BLaER1 treated with 17β-estradiol and CSF1 and Interleukin-3, amounts not matched to agents 10 nM and 100 nM (cell line): ENCODE measurements at regions not wholly inside any gene's neighbourhood (a gene's known extent, or its start where the extent isn't known, plus 50 kb on each side); places are given as distances from the start of the nearest gene placed in this dataset.
A peak's percentile ranks its signal among the peaks of the same experiment; 100 is the strongest.

Experiments used
- H3K27ac ChIP-seq, 11 experiments: shearing (Covaris generic); formaldehyde crosslinking; 2 replicates each; pipeline ENCODE4 v1.8.1; 2022
- H3K27me3 ChIP-seq, 11 experiments: shearing (Covaris generic); formaldehyde crosslinking; 2 replicates each; pipeline ENCODE4 v1.8.1; 2022
- H3K36me3 ChIP-seq, 11 experiments: shearing (Covaris generic); formaldehyde crosslinking; 2 replicates each; pipeline ENCODE4 v1.8.1; 2022
- H3K4me1 ChIP-seq, 10 experiments: shearing (Covaris generic); formaldehyde crosslinking; 2 replicates each; pipeline ENCODE4 v1.8.1; 2022
- H3K4me2 ChIP-seq, 11 experiments: shearing (Covaris generic); formaldehyde crosslinking; 2 replicates each; pipeline ENCODE4 v1.8.1; 2022
- H3K4me3 ChIP-seq, 10 experiments: shearing (Covaris generic); formaldehyde crosslinking; 2 replicates each; pipeline ENCODE4 v1.8.1; 2022
- H3K9ac ChIP-seq, 11 experiments: shearing (Covaris generic); formaldehyde crosslinking; 2 replicates each; pipeline ENCODE4 v1.8.1; 2022
- H3K9me3 ChIP-seq, 11 experiments: shearing (Covaris generic); formaldehyde crosslinking; replicated peaks in 1 of 11; 2 replicates each; pipeline ENCODE4 v1.8.1; 2022
- H4K20me1 ChIP-seq, 11 experiments: shearing (Covaris generic); formaldehyde crosslinking; 2 replicates each; pipeline ENCODE4 v1.8.1; 2022
- Cebpa-rat ChIP-seq, 11 experiments: shearing (Covaris generic); IDR thresholded peaks; 2 replicates each; pipeline ENCODE4 v1.8.1; 2022

DNA sequence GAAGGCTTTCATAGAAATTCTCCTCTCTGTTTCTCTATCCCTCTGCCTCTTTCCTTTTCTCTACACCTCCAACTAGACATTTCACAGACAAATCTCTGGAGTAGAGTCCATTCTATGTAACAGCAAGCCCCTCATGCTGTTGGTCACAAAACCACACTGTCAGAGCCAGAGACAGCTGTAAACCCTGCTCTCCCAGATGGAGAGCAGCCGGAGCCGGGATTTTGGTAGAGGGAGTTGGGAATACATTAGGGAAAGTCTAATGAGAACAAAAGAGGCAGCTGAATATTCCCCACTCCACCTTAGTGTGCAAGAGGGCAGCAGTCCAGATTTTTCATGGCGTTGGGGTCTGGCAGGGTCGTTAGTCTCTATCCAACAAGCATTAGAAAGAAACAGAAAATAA is 68.3 kb upstream of the EDN1 start:
- H3K4me1 ChIP-seq, result no peaks in the 10 kb centered on the region
- no peak overlapping the region for H3K4me3 ChIP-seq
- H3K27me3 ChIP-seq, result no peaks in the 10 kb centered on the region
- H3K9me3 ChIP-seq, result no peaks in the 10 kb centered on the region
- H3K4me2 ChIP-seq, result no peak overlapping the region
- H4K20me1 ChIP-seq, result no peaks in the 10 kb centered on the region
- no peak for TF ChIP-seq Cebpa-rat (IDR thresholded peaks at IDR 0.05)
- H3K9ac ChIP-seq, result no peak overlapping the region
- no peaks in the 10 kb centered on the region for H3K36me3 ChIP-seq
- no peak overlapping the region for H3K27ac ChIP-seq

DNA sequence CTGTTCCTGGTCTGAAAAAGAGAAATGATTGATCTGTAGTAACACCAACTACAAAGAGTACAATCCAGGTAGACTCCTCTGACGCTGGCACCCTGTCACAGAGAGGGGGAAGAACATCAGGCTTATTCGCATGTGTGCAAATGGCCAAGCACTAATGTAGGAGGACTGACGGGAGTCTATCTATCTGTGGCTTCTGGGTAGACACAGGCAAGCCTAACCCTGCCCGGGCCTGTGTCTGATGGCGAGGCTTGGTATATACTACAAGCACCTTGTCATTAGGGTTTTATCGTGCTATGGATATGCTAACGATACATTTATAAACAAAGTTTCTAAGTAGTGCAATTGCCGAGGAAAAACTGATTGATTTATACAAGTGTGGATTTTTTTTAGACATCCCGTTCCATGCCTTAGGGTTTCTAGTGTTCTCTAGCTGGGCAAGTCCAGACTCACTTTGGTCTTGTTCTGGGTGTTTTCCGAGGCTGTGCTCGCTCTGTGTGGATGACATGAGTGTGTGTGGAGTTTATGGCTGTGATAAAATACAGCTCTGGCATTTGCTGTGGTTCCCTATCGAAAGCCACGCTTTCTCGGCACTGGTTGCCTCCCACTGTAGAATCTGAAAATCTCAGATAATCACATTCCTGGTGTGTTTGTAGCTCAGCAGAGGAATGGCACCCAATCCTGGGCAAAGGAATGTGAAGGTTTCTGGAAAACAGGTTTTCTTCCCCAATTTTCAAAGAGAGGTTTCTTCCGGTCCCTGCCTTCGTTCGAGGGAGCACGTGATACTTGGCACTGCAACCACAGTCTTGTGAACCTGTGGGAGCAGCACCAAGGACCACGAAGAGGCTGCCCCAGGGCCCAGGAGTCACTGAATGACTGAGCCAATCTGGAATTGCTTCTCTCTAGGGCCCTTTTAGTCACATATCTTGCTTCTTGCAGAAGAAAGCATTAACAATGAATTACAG is 67.5 kb upstream of the EDN1 start:
- H4K20me1 ChIP-seq, result no peaks in the 10 kb centered on the region
- no peaks in the 10 kb centered on the region for H3K4me1 ChIP-seq
- H3K4me3 ChIP-seq, result no peak overlapping the region
- no peak for TF ChIP-seq Cebpa-rat (IDR thresholded peaks at IDR 0.05)
- no peaks in the 10 kb centered on the region for H3K27me3 ChIP-seq
- no peak overlapping the region for H3K9ac ChIP-seq
- no peaks in the 10 kb centered on the region for H3K36me3 ChIP-seq
- H3K9me3 ChIP-seq, result no peaks in the 10 kb centered on the region
- H3K27ac ChIP-seq, result no peak overlapping the region
- H3K4me2 ChIP-seq, result no peak overlapping the region

DNA sequence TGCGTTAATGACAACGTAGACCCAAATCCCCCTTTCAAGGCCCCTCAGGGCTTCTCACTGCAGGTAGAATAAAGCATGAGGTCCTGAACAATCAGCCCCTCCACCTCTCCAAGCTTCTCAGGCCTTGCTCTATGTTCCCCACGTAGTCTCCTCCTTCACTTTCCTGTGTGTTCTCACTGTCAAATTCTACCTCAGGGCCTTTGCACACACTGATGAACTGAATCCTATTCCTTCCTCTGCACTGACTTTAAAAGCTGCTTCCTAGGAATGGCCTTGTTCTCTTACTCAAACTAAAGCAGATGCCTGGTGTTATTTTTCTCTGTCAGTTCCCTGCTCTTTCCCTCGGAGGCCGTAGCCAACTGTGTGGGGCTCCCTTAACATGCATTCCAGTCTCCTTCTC is 66.8 kb upstream of the EDN1 start:
- no peak overlapping the region for H3K27ac ChIP-seq
- no peaks in the 10 kb centered on the region for H3K36me3 ChIP-seq
- no peak for TF ChIP-seq Cebpa-rat (IDR thresholded peaks at IDR 0.05)
- H3K4me2 ChIP-seq, result no peak overlapping the region
- H3K9me3 ChIP-seq, result no peaks in the 10 kb centered on the region
- H3K4me3 ChIP-seq, result no peak overlapping the region
- H4K20me1 ChIP-seq, result no peaks in the 10 kb centered on the region
- H3K27me3 ChIP-seq, result no peaks in the 10 kb centered on the region
- H3K4me1 ChIP-seq, result no peaks in the 10 kb centered on the region
- H3K9ac ChIP-seq, result no peak overlapping the region

DNA sequence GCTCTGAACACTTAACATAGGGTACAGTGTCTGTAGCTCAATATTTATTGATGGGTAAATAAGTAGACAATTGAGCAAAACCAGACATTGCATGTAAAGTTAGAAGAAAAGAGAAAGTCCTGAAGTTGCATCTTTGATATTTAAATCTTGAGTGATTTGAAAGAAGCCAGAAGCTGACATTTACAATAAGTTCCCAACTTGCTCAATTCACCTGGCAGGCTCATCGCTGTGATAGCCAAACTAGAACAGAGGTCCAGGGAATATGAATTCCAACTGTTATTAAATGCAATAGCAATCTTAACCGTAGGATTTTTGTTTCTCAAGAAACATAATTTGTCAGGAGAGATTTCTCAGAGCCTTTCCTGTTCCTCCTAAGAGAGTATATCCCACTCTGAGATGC is 65.9 kb upstream of the EDN1 start:
- H3K9me3 ChIP-seq, result no peaks in the 10 kb centered on the region
- no peak overlapping the region for H3K4me2 ChIP-seq
- no peaks in the 10 kb centered on the region for H4K20me1 ChIP-seq
- H3K4me1 ChIP-seq, result no peaks in the 10 kb centered on the region
- no peak overlapping the region for H3K4me3 ChIP-seq
- H3K27ac ChIP-seq, result no peak overlapping the region
- no peak overlapping the region for H3K9ac ChIP-seq
- H3K27me3 ChIP-seq, result no peaks in the 10 kb centered on the region
- no peaks in the 10 kb centered on the region for H3K36me3 ChIP-seq
- no peak for TF ChIP-seq Cebpa-rat (IDR thresholded peaks at IDR 0.05)

DNA sequence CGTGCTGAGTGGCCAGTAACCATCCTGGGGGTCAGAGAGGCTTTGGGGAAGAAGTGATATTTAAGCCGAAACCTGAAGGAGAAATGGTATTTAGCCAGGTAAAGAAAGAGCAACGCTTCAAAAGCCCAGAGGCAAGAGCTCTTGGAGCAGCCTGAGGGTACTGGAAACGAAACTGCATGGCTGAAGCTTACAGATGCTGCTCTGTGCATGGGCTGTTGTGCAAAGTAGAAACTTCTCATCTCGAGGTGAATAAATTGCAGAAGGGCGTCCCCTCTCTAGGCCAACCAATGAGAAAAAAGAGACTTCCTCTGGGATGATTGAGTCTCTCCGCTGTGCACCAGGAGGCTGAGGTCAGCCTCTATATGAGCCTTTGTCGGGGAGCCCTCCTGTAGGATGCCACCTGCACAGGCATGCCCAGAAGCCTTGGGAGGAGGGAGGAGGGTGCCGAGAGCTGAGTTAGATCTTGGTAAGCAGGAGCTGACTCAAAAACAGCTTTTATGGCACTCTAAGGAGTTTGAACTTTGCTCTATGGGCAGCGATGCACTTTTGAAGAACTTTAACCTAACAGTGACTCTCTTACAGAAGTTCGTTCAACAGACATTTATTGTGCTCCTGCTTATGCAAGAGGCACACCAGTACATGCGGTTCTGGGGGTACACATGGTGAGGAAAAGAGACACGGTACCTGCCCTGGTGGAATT is 61.6 kb upstream of the EDN1 start:
- Histone ChIP-seq H3K4me2 (no peak overlapping the region), H4K20me1 (no peaks in the 10 kb centered on the region), H3K27ac (no peak overlapping the region), H3K36me3 (no peaks in the 10 kb centered on the region), H3K9me3 (no peaks in the 10 kb centered on the region), H3K4me1 (peaks cover 0 to 9% (median 2%) of the 10 kb centered on the region in 10 experiments; a peak in 10 of 20 replicates), H3K4me3 (no peak overlapping the region), H3K9ac (no peak overlapping the region), H3K27me3 (no peaks in the 10 kb centered on the region)
- no peak for TF ChIP-seq Cebpa-rat (IDR thresholded peaks at IDR 0.05)

DNA sequence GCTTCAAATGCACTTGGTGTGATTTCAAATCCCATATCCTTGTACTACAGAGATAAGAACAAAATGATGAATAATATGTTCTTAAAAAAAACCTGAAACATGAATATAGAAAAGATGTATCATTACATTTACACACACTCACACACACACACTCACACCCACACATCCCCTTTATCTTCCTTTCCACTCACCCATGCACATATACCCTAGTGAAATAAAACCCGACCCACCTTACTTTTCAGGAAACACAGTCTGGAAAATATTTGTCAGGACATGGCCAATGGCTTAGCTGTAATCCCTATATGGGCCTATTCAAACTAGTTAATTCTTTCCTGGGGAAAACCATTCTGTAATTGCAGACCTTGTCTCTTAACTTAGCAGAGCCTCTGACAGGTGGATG is 60.8 kb upstream of the EDN1 start:
- Histone ChIP-seq H4K20me1 (no peaks in the 10 kb centered on the region), H3K36me3 (no peaks in the 10 kb centered on the region), H3K4me2 (no peak overlapping the region), H3K4me1 (peaks cover 0 to 16% (median 6%) of the 10 kb centered on the region in 10 experiments; a peak in 12 of 20 replicates), H3K27me3 (no peaks in the 10 kb centered on the region), H3K9ac (no peak overlapping the region), H3K27ac (no peak overlapping the region), H3K9me3 (no peaks in the 10 kb centered on the region), H3K4me3 (no peak overlapping the region)
- no peak for TF ChIP-seq Cebpa-rat (IDR thresholded peaks at IDR 0.05)

DNA sequence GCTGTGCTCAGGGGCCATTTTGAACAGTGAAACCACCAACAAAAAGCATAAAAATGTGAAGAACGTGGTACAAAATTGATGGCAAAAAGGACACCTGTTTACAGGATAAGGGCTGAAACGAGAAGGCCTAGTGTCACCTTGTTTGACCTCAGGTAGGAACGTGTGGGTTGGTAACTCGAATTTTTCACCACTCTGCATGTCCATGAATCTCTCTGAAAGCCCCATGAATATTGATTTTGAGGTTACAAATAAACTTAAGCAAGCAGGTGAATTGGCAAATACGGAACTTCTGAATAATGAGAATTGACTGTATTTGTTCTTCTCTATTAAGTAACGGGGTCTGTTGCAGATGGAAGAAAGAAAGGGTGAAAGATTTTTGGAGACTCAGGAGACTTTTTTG is 59.6 kb upstream of the EDN1 start:
- H3K4me2 ChIP-seq, result no peak overlapping the region
- H3K4me3 ChIP-seq, result no peak overlapping the region
- no peak for TF ChIP-seq Cebpa-rat (IDR thresholded peaks at IDR 0.05)
- H3K27ac ChIP-seq, result no peak overlapping the region
- no peaks in the 10 kb centered on the region for H3K27me3 ChIP-seq
- peaks cover 0 to 28% (median 6%) of the 10 kb centered on the region in 10 experiments; a peak in 12 of 20 replicates for H3K4me1 ChIP-seq
- no peaks in the 10 kb centered on the region for H4K20me1 ChIP-seq
- no peaks in the 10 kb centered on the region for H3K9me3 ChIP-seq
- no peaks in the 10 kb centered on the region for H3K36me3 ChIP-seq
- H3K9ac ChIP-seq, result no peak overlapping the region

DNA sequence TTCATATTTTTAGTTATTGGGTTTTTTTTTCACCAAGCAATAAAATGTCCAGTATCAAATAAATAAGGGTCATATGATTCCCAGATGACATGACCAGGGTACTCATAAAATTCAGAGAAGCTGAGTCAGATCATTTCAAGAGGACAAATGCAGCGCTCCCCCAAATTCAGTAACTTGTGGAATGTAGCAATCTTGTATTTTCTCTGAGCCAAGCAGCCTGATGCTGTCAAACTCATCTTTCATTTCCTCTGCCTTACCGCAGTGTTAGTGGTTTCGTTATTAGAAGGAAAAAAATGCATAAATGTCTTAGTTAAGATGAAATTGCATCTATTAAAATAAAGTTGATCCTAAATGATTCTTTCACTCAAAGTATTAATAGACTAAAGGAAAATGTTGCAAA is 57.8 kb upstream of the EDN1 start:
- Histone ChIP-seq H3K4me1 (peaks cover 0 to 31% (median 6%) of the 10 kb centered on the region in 10 experiments; a peak in 12 of 20 replicates), H3K36me3 (no peaks in the 10 kb centered on the region), H3K27ac (no peak overlapping the region; a peak in 1 of 22 replicates), H4K20me1 (no peaks in the 10 kb centered on the region), H3K4me2 (no peak overlapping the region), H3K9me3 (no peaks in the 10 kb centered on the region), H3K9ac (no peak overlapping the region), H3K4me3 (no peak overlapping the region), H3K27me3 (no peaks in the 10 kb centered on the region)
- no peak for TF ChIP-seq Cebpa-rat (IDR thresholded peaks at IDR 0.05)

DNA sequence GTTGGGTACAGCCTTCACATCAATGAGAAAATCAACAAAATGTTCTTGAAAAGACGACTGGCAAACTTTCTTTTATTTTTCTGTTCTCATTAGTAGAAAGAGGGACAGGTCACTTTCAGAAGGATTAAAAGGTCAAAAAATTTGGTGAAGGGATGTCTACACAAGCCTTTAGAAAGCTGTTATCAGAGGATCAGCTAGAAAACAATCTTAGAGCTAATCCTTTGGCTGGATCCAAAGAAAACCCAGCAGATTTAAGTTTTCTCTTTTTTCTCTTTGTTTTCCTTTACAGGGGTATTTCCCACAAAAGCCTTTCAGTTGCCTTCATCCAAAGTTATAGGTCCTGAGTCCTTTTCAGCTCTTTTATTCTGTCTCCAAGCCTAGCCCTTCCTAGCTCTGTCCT is 57.3 kb upstream of the EDN1 start:
- H3K4me2 ChIP-seq, result no peak overlapping the region
- TF ChIP-seq Cebpa-rat (IDR thresholded peaks at IDR 0.05), result no peak
- H3K27ac ChIP-seq, result peak overlapping the region in 1 of 11 experiments; percentile 23; a peak in 1 of 22 replicates
- H3K4me3 ChIP-seq, result no peak overlapping the region
- no peaks in the 10 kb centered on the region for H3K27me3 ChIP-seq
- H4K20me1 ChIP-seq, result no peaks in the 10 kb centered on the region
- peaks cover 0 to 31% (median 6%) of the 10 kb centered on the region in 10 experiments; a peak in 12 of 20 replicates for H3K4me1 ChIP-seq
- no peak overlapping the region for H3K9ac ChIP-seq
- no peaks in the 10 kb centered on the region for H3K9me3 ChIP-seq
- H3K36me3 ChIP-seq, result no peaks in the 10 kb centered on the region
